ELF-1 (cell line): ENCODE measurements at regions not wholly inside any gene's neighbourhood (a gene's known extent, or its start where the extent isn't known, plus 50 kb on each side); places are given as distances from the start of the nearest gene placed in this dataset.
"Not testable (repeated sequence)": the region's sequence is repeated elsewhere in the genome, so short reads cannot be mapped to it uniquely, and the experiment has no call there.

Source experiments
- DNase-seq: peaks from one replicate; pipeline ENCODE4 v3.0.0-alpha.2; 2016; ENCODE audit warnings: low read depth, low spot score

DNA sequence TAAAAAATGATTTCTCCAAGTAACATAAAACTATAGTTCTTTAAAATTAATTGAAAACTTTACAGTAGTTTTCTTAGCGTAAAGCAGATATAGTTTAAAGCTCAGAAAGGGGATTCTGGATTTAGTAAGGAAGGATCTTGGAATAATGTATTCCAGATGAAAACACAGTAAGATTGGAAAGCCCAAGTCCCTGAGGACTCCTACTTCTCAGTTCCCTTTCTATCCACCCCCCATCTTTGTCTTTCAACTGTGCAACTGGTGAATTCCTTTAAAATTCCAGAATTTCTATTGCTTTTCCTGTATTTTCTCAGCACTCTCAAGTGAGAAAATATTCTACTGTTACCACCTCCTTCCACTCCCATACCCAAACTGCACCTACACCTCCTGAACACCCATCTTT, 184.5 kb upstream of the FBN2 start:
- no peak for DNase-seq

DNA sequence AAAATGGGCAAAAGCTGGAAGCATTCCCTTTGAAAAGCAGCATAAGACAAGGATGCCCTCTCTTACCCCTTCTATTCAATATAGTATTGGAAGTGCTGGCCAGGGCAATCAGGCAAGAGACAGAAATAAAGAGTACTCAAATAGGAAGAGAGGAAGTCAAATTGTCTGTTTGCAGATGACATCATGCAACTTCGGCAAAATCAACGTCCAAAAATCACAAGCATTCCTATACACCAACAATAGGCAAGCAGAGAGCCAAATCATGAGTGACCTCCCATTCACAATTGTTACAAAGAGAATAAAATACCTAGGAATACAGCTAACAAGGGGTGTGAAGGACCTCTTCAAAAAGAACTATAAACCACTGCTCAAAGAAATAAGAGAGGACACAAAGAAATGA, 192.0 kb upstream of the FBN2 start:
- DNase-seq, result not testable (repeated sequence)

DNA sequence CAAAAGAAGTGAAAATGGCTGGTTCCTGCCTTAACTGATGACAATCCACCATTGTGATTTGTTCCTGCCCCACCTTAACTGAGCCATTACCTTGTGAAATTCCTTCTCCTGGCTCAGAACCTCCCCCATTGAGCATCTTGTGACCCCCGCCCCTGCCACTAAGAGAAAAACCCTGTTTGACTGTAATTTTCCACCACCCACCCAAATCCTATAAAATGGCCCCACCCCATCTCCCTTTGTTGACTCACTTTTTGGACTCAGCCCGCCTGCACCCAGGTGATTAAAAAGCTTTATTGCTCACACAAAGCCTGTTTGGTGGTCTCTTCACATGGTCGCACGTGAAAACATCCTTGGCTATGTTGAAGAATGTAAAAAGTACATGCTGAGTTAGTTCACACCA, 197.6 kb upstream of the FBN2 start:
- DNase-seq, result not testable (repeated sequence)

DNA sequence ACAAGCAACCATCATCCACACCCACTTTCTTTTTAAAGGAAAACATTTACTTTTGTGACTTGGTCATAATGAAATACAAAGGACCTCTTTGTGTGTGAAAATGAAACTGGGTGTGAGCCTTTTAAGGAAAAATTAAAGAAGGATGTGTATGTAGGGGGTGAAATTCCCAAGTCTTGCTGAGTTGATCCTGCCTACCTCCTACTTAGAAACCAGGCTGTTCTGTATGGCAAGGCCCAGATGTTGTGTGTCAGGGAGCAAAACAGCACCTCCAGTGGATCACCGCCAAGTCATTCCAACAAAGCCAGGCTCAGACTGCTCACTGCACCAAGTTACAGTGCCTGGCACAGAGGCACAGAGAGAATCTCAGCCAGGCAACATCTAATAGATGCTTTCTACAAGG, 198.5 kb upstream of the FBN2 start:
- no peak for DNase-seq

DNA sequence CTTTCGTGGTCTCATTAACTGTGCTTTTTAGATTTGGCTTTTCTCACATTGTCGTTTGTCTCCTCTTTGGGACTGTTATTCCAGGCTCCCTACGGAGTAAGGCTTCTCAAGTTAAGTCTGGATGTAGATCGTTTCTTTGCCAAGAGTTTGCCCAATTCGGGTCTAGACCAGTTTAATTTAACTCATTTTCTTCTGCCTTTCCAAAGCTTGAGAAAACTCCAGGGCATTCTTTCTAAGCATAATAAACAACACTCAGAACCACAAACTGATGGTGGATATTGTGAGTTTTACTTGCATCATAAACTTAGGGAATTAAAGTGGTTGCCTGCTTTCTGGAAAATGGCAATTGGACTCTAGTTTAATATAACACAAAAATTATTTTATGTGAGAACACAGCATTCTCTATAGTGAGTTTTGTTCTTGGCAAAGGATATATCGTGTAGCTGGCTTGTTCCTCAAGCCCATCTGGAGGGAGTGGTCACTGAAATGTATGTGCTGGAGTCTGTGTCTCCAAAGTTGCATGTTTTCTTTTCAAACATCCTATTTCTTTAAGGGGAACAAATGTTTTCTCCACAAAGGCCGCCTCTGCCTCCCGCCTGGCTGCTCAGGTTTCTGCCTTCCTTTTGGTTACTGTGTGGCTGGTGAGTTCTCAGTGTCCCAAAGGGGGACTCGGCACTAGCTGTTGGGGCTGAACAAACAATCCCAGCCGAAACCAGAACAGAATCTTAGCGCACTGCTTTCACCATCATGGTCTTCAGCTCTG, 211.3 kb upstream of the FBN2 start:
- DNase-seq, result no peak

DNA sequence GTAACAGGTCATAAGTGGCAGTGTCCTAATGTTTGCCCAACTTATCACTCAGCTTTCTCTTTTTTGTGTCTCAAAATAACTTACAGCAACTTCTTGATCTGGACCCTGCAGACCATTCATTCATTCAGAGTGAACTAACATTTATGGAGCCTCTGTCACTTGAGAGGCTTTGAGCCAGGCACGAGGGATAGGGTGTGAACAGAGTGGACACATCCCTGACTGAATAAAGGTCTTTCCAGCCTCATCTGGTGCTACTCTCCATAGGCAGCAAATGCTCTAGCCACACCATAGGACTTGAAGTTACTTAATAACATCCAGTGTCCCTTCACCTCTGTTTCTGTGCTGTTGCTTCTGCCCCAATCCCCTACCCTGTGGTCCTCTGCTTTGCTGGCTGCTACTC, 212.1 kb upstream of the FBN2 start:
- DNase-seq, result no peak

DNA sequence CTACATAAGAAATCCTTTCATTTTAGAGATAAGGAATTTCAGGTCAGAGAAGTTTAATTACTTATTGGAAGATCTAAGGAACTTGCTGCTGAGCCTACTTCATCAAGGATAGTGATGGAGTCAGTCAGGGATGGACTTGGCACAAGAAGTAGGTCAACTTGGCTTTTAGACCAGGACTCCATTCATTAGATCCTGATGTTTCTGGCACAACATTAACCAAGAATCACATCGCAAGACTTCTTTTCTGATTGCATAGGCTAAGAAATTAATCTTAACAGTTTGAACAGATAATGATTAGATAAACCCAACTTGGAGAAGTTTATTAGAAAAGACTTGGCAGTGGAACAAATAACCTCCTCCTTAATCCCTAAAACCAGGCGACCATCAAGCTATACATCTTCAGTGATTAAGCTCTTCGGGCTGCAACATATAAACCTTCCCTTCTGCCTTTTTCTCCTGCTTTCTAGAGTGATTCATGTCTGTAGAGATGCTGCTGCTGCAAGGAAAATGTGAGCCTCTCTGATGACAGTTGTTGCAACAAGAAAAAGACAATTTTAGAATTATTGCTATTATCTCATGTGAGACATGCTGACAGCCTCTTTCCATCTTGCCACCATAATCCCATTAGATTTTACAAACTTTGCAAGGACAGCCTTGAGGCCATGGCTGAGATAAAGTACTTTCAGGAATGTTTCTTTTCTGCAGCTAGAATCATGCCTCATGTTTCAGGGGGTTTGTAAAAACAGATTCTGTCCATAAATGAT, 207.9 kb upstream of the SLC27A6 start:
- no peak for DNase-seq

DNA sequence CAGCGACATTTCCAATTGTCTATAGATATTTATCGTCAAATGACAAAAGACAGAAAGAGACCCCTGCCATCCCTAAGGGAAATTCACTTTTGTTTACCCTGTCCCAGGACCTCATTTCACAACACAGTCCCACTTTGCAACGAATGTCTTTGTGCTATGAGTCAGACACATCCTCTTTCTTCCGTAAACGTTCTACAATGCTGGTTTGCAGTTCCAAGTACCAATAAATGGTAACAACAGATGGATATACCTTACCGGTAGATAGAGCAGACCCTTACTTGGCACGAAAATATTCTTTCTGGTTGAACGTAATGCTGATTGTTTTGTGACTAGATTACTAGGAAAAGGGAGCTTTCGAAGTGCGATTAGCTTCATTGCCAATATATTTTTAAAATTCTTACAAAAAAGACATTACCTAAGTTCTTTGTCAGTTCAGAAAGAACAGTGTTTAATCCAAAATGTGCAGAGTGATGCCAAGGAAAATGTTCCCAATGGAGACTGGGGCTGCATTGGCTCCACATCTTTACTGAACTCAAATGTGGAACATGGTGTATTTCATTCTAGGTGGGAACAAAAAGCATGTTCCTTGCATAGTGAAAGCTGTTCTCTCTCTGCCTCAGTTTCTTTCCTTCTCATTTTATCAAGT, 202.5 kb upstream of the SLC27A6 start:
- no peak for DNase-seq

DNA sequence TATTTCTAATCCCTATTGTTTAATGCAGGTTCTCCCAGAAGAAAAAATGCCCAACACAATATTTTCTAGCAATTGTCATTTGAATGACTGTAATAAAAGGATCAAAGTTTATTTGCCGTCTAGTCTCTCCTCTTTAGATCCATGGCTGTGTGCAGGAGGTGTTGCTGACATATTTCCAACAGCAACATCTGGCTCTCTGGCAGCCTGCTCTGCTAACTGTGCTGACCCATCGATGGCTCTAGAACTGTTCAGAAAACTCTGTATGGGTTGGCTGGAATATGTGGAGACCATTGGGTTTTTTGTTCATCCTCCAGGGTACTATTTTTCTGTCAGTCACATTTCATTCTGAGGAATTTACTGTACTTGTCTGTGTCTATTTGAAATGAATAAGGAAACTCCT, 202.0 kb upstream of the SLC27A6 start:
- no peak for DNase-seq

DNA sequence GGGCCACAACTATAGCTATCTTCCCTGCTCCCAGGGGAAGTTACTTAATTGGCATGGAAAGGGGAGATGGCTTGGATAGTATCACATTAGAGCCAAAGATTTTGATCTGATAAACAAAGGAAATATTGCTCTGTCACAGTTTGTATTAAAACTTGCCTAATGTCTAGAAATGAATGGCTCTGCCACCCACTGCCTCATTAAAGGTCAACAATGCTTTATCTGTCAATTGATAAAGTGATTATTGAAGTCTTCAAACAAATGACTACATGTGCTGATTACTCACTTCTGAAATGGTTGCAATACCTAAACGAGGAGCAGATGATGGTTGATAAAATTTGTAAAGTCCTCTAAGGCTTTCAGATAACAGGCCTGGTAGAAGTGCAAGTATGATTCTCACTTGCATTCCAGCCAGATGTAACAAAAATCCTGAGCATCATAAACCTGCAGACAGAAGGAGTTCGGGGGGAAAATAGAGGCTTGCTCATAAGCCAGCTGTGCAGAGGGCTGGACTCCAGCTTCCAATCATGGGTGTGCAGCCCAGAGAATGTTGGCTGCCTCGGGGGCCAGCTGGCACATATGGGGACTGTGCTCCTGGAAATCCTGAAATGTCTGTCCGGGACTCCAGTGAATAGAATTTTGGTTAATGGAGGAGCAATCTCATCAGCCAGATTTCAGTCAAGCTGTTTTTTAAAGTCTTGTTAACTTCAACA, 200.5 kb upstream of the SLC27A6 start:
- DNase-seq, result no peak

DNA sequence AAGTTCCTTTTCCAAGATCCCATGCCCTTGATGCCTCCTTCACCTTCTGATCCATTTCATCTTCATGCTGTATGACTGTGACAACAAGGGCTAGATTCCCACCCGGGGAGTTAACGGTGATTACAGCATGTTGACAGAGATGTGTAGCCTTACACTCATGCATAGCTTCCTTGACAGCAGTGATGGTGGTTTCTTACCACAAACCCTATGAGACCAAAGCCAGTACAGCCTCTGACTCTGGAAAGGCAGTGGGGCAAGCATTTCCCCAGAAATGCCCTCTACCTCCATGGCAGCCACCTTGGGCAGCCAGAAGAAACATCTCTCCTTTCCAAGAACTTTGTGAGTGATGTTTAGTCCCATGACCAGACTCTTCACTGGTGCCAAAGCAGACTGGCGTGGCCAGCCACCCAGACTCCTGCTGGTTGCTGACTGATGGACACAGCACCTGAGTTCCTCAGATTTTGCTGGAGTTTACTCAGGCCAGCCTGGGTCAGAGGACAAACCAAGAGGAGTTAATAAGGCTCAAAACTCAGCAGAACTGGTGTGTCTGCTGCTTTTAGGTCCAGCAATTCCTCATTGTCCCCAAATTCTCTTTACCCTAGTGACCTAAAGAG, 199.7 kb upstream of the SLC27A6 start:
- DNase-seq, result no peak

DNA sequence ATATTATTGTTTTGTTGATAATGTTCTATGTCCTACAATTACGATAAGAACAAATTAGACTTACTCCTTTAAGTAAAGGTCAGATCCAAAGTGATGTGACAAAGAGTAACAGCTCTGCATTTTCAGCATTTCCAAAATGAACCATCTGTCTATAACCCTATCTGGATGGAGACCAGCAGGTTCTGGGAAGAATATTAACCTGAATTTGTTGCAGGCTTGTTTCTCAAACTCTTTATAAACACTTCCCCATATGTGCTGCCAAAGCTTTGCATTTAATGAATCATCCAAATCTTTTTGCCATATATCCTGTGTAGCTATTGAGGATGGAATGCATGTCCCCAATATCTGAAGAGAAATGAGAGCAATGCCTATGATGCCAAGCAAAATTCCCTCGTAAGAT, 198.9 kb upstream of the SLC27A6 start:
- no peak for DNase-seq

DNA sequence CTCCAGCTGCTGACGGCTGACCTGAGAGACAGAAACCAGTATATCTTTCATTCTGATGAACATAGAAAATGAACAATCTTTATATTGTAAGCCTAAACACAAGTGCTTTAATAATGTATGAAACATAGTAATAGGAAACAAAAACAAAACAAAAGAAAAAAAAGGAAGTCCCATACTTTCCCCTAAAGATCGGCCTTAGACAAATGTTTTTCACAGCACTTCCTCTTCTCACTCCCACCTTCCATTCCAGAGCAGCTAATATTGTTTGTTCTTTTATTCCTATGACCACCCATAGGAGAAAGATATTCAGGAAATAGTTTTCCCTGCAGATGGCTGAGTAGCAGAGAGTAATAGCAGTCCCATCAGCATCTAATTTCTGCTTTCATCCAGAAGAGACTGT, 194.4 kb upstream of the SLC27A6 start:
- no peak for DNase-seq

DNA sequence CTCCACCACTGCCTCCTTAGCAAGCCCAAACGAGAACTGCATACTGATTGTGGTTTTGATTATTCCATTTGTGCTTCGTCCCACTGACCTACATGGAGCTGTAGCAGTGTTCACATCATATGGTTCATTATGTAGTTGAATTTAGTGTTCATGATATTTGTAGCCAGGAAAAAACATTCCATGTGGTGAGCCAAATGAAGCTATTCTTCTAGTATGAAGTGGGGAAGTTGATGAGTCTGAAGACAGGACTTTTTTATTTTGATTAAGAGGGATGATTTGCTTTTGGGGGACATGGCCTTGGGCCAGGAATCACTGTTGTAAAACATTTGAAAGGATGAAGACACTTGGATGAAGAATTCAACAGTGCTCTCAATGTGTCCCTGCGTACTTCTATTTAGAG, 192.9 kb upstream of the SLC27A6 start:
- no peak for DNase-seq

DNA sequence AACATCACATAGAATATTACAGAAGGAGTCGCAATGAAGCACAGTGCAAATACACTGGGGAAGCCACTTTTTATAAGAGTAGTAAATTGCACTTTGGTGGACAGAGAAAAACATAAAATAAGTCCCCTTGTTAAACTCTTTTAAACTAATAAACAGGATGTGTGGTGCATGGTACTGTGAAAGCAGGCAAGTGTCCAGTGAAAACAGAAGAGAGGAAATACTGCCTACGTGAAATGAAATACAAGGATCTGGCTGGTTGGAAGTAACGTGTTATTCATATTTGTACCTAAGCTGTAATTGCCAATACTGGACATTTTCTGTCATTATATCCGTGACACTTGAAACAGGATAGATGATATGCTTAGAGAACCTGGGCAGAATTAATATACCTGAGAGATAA, 191.9 kb upstream of the SLC27A6 start:
- no peak for DNase-seq

DNA sequence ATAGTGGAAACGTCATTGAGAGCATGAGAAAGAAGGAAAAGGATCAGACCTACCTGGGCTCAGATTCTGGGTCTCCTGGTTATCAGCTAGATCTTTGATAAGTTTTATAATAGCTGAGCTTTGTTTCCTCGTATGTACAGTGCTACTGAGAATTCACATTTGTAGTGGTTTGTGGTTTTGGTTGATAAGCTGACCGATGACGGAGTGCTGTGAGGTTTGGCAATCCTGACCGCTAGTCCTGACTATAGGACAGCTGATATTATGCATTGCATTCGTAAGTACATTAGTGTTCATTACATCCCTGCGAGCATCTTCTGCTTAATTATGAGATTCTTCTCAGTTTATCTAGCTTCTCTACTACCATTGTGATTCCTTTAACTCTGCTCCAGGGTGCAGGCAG, 190.7 kb upstream of the SLC27A6 start:
- DNase-seq, result no peak

DNA sequence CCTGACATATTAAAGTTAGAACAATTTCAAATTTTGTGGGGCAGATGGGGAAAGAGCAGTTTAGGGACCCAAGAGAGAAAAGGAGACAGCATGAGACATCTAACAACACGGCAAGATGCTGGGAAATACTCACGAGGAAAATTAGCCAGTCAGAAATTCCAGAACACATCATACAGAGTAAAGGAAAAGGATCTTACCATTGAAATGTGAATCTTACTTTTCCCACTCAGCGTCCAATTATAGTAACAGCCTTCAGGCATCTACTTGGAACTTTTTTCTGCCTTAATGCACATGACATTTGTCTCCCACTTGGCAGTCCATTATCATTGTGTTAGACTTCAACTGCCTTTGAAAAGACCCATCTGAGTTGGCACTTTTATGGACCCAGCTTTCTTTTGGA, 189.7 kb upstream of the SLC27A6 start:
- DNase-seq, result no peak

DNA sequence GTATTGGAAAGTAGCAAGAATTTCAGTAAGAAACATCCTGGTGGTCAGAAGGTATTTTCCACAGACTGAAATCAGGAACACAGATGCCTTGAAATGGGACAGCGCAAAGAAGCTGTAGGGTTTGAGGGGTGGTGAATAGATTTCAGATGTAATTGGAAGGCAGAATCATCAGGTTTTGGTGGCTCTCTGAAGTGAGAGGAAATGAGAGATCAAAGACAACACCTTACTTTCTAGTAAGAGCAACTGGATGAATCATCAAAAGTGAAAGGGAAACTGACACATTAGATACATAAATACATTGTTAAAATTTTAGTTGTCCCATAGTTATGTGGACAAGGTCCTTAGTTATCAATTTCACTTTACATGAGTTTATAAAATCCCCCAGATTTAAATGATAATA, 188.2 kb upstream of the SLC27A6 start:
- DNase-seq, result no peak

DNA sequence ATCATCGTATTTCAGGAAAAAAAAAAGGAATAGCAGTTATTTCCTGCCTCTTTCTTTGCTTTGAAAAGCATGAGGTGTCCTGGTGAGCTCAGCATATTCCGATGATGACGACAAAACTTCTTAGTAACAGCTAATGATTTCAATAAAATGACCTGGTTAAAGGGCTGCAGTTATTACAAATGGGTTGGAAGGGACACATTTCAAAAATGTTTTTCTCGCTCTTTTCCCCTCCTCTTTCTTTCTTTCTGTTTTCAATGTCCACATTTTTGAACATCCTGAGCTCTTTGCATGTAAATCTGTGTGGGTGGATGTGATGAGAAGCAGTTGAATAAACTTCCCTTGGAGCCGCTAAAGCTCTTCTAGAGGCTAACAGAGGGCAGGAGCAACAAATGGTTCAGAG, 186.8 kb upstream of the SLC27A6 start:
- DNase-seq, result no peak

DNA sequence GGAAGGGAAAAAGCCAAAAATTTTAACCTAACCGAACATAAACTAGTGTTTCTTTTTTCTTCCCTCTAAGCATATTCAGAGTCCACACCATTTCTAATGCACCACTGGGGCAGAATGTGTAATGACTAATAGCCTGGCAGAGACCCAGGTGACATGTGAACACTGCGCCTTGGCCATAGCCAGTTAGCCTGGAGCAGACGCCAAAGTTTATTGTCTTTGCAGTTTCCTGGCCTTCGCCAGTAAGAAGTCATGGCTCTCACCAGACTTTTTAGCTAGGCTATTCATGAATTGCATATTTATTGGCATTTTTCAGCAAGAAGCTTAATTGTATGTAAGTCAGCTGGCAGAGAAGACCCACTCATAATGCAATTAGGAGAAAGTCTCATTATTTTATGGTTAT, 182.8 kb upstream of the SLC27A6 start:
- DNase-seq, result no peak

DNA sequence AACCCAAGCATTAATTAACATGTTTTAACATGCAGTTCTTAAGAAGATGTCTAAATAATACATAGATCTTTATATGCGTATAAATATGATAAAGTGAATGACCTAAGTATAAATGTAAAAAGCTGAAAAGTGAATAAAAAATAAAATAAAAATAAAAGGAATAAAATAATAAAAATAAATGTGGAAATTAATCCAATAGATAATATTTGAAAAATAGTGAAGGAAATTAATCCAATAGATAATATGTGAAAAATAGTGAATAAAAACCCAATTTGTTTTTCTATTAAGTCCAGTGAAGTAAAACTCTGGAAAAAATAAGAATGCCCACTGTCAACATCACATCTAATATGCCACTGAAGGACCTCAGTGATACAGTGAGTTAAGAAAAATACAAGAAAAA, 180.6 kb upstream of the SLC27A6 start:
- DNase-seq, result no peak

DNA sequence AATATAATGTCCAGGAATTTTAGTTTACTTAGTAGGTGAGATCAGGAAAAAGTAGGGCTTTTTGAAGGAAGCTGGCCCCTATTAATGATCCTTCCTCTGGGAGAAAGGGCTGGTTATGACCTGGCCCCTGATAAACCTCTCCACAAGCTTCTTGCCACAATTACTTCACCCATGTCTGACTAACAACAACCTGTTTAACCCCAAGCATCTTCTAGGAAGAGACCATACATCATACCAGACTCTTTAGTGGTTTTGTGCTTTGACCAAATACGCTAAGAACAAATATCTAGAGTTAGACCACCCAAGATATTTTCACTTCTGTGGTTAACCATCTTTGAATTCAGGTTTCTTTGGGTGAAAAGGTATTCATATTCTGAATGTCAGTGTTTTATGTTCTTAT, 174.0 kb upstream of the SLC27A6 start:
- DNase-seq, result no peak
